Neuronal stem cell (in vitro differentiated cells): ENCODE measurements at regions not wholly inside any gene's neighbourhood (a gene's known extent, or its start where the extent isn't known, plus 50 kb on each side); places are given as distances from the start of the nearest gene placed in this dataset.

Source experiments
- DNase-seq: peaks from one replicate; pipeline ENCODE4 v3.0.0-alpha.2; 2013; ENCODE audit warnings: low spot score
- H2AFZ ChIP-seq: one replicate; pipeline ENCODE4 v1.6.1; 2013; ENCODE audit warnings: mild to moderate bottlenecking, low read length, inconsistent platforms
- H2AK5ac ChIP-seq: 2 replicates; pipeline ENCODE4 v1.6.1; 2013; ENCODE audit warnings: low read depth, mild to moderate bottlenecking, inconsistent platforms, low read length, moderate library complexity, mixed read lengths
- H2BK120ac ChIP-seq: 2 replicates; pipeline ENCODE4 v1.6.1; 2013; ENCODE audit warnings: low read depth, mild to moderate bottlenecking, inconsistent platforms, low read length, moderate library complexity, mixed read lengths
- H2BK12ac ChIP-seq: one replicate; pipeline ENCODE4 v1.6.1; 2013; ENCODE audit warnings: low read length, inconsistent platforms
- H2BK15ac ChIP-seq: 2 replicates; pipeline ENCODE4 v1.6.1; 2013; ENCODE audit warnings: mild to moderate bottlenecking, low read length, inconsistent platforms, mixed read lengths
- H2BK5ac ChIP-seq: one replicate; pipeline ENCODE4 v1.6.1; 2013; ENCODE audit warnings: inconsistent platforms, mild to moderate bottlenecking, low read length, moderate library complexity
- H3K14ac ChIP-seq: one replicate; pipeline ENCODE4 v1.6.1; 2013; ENCODE audit warnings: low read length, inconsistent platforms
- H3K18ac ChIP-seq: 2 replicates; pipeline ENCODE4 v1.6.1; 2013; ENCODE audit warnings: low read length, inconsistent platforms
- H3K23ac ChIP-seq: 2 replicates; pipeline ENCODE4 v1.6.1; 2013; ENCODE audit warnings: low read depth, mild to moderate bottlenecking, mixed read lengths, low read length, inconsistent platforms; ENCODE audit not compliant: poor library complexity
- H3K27ac ChIP-seq: replicated peaks from 3 replicates; pipeline ENCODE4 v1.5.1; 2013; ENCODE audit warnings: low read length, inconsistent platforms
- H3K27me3 ChIP-seq, 3 experiments: 2 replicates each; pipeline ENCODE4 v1.6.1; 2013; ENCODE audit warnings: low read length in 3 of 3, mild to moderate bottlenecking in 2 of 3, inconsistent platforms in 1 of 3, low read depth in 1 of 3, mixed read lengths in 1 of 3, moderate library complexity in 1 of 3; ENCODE audit not compliant: control insufficient read depth in 3 of 3, insufficient read depth in 3 of 3
- H3K36me3 ChIP-seq, 2 donors: replicated peaks in 1 of 2; 2 replicates each; pipeline ENCODE4 v1.6.1; 2013; ENCODE audit warnings: low read length in 2 of 2; ENCODE audit not compliant: control insufficient read depth in 2 of 2, insufficient read depth in 2 of 2
- H3K4ac ChIP-seq: 2 replicates; pipeline ENCODE4 v1.6.1; 2013; ENCODE audit warnings: inconsistent platforms, mild to moderate bottlenecking, low read length, moderate library complexity
- H3K4me1 ChIP-seq, 2 donors: 1 replicate in 1 of 2; 2 replicates in 1 of 2; pipeline ENCODE4 v1.6.1; 2013; ENCODE audit warnings: low read length in 2 of 2, low read depth in 1 of 2; ENCODE audit not compliant: control insufficient read depth in 2 of 2, insufficient read depth in 1 of 2
- H3K4me2 ChIP-seq: one replicate; pipeline ENCODE4 v1.6.1; 2013; ENCODE audit warnings: mild to moderate bottlenecking, low read length, inconsistent platforms; ENCODE audit not compliant: insufficient read depth, poor library complexity, severe bottlenecking
- H3K4me3 ChIP-seq, 2 donors: 2 replicates each; pipeline ENCODE4 v1.5.1; 2013; ENCODE audit warnings: low read length in 2 of 2, mild to moderate bottlenecking in 2 of 2, inconsistent platforms in 1 of 2, moderate library complexity in 1 of 2
- H3K79me1 ChIP-seq: one replicate; pipeline ENCODE4 v1.6.1; 2013; ENCODE audit warnings: low read depth, mild to moderate bottlenecking, inconsistent platforms, low read length, moderate library complexity
- H3K9ac ChIP-seq: one replicate; pipeline ENCODE4 v1.6.1; 2013; ENCODE audit warnings: mild to moderate bottlenecking, low read depth, low read length, inconsistent platforms; ENCODE audit not compliant: poor library complexity
- H3K9me3 ChIP-seq, 2 donors: replicated peaks in 1 of 2; 2 replicates each; pipeline versions ENCODE3 to v1.6.1; 2013; ENCODE audit warnings: low read length in 2 of 2, mild to moderate bottlenecking in 2 of 2, inconsistent platforms in 1 of 2, low read depth in 1 of 2, mixed read lengths in 1 of 2, moderate library complexity in 1 of 2; ENCODE audit not compliant: control insufficient read depth in 2 of 2, insufficient read depth in 1 of 2
- H4K8ac ChIP-seq: one replicate; pipeline ENCODE4 v1.6.1; 2013; ENCODE audit warnings: low read depth, mild to moderate bottlenecking, inconsistent platforms, low read length, moderate library complexity
- H4K91ac ChIP-seq: one replicate; pipeline ENCODE4 v1.6.1; 2013; ENCODE audit warnings: low read length, low read depth, mild to moderate bottlenecking, inconsistent platforms; ENCODE audit not compliant: poor library complexity
- WGBS, 2 donors: extraction: QIAGEN DNeasy Blood & Tissue Kit; methylation state at CpG; one replicate each; pipeline ENCODE4 v1.1.7; 2013; ENCODE audit warnings: missing lambda C conversion rate in 2 of 2, mixed read lengths in 1 of 2; ENCODE audit not compliant: insufficient read length in 2 of 2, insufficient replicate concordance in 1 of 2; ENCODE audit errors: extremely low coverage in 2 of 2; 5-methylcytosine and 5-hydroxymethylcytosine counted together

DNA sequence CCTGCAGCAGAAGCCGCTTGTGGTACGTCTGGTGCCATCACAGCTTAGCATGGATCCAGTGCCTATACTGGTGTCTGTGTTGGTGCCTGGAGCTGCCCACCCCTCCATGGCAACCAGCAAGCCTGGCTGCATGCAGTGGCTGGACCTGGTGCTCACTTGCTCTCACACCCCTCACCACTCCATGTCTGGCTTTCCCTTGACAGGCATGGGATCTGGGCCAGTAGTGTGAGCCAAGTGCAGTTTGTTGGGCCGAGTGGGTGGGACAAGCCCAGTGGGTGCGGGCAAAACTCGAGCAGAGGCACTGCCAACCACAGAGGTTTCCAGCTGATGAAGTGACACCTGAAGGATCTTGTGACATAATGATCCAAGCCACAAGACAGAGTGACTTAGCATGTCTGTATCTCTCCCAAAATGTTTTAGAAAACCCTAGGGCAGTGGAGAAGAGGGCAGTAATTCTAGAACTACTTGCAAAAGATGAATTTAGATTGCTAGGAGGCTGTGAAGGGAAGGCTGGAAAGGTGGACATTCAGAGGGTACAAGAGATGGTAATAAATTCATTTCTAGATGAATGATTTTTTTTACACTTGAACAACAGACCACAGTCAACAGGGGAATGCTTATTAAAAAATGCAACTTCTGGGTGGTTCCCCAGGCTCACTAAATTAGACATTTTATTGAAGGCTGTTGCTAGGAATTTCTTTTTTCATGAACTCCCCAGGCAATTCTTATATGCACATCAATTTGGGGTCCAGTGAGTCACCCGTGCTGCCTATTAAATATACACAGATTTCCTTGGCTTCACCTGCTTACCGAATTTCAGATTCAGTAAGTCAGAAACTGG, 660.3 kb downstream of the TLR4 start:
- H3K27ac ChIP-seq: no peak overlapping the region
- no peak overlapping the region for H3K4ac ChIP-seq
- H3K27me3 ChIP-seq: no peaks in the 10 kb centered on the region
- no peak overlapping the region for H3K4me2 ChIP-seq
- no peak overlapping the region for H2BK120ac ChIP-seq
- H4K8ac ChIP-seq: peak overlapping the region; percentile 78
- H3K18ac ChIP-seq: peak overlapping the region; percentile 80
- peaks cover 0 to 3% of the 10 kb centered on the region in 2 donors for H3K4me1 ChIP-seq
- no peak overlapping the region for H4K91ac ChIP-seq
- H2BK5ac ChIP-seq: no peak overlapping the region
- H3K79me1 ChIP-seq: no peaks in the 10 kb centered on the region
- H3K36me3 ChIP-seq: no peaks in the 10 kb centered on the region
- no peak overlapping the region for H3K4me3 ChIP-seq
- WGBS, 2 donors: no CpG with 5 or more reads among the region's 7 CpGs
- no peak overlapping the region for H3K9ac ChIP-seq
- H3K9me3 ChIP-seq: peaks cover 0 to 2% of the 10 kb centered on the region in 2 donors
- peak overlapping the region; percentile 87 for H3K14ac ChIP-seq
- no peak overlapping the region for H2BK15ac ChIP-seq
- H2AK5ac ChIP-seq: no peak overlapping the region
- H2BK12ac ChIP-seq: peak overlapping the region; percentile 91
- H3K23ac ChIP-seq: no peak overlapping the region
- H2AFZ ChIP-seq: no peak overlapping the region
- DNase-seq: no peak

DNA sequence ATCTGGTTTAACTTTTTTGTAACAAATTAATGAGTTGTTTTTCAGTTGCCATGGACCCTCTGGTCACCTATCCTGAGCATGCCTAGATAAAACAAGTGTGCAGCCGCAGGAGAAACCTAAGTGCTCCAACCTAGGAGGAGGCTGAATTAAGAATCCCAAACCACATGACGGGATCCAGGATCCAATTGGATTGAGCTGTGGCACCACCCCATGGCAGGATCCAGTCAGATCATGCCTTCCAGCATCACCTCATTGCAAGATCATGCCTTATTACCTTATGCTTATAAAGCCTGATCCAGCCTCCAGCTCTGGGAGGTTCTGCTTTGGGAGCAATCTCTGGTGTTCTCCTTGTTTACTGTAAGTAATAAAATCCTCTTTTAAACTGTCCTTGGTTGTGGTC, 662.0 kb downstream of the TLR4 start:
- H3K9ac ChIP-seq: no peak overlapping the region
- no peak overlapping the region for H4K91ac ChIP-seq

DNA sequence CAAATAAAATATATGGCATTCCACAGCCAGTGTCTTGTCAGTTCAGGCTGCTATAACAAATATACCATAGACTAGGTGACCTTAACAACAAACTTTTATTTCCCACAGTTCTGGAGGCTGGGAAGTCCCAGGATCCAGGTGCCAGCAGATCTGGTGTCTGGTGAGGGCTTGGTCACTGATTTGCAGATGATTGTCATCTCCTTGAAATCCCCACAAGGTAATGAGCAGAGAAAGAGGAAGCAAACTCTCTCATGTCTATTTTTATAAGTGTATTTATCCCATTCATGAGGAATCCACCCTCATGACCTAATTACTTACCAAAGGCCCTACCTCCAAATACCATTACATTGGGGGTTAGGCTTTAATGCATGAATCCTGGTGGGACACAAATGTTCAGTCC, 663.2 kb downstream of the TLR4 start:
- no peak overlapping the region for H3K4me2 ChIP-seq
- H2BK12ac ChIP-seq: no peak overlapping the region
- no peaks in the 10 kb centered on the region for H3K27me3 ChIP-seq
- no peak overlapping the region for H2BK120ac ChIP-seq
- peaks cover 0 to 2% of the 10 kb centered on the region in 2 donors for H3K9me3 ChIP-seq
- DNase-seq: no peak
- H3K27ac ChIP-seq: no peak overlapping the region
- no peak overlapping the region for H2BK15ac ChIP-seq
- no peaks in the 10 kb centered on the region for H3K79me1 ChIP-seq
- no peak overlapping the region for H2AK5ac ChIP-seq
- peaks cover 0 to 3% of the 10 kb centered on the region in 2 donors for H3K4me1 ChIP-seq
- no peak overlapping the region for H3K14ac ChIP-seq
- H3K4ac ChIP-seq: no peak overlapping the region
- H2AFZ ChIP-seq: no peak overlapping the region
- no peak overlapping the region for H3K23ac ChIP-seq
- no peak overlapping the region for H3K9ac ChIP-seq
- no peak overlapping the region for H3K18ac ChIP-seq
- no peak overlapping the region for H4K91ac ChIP-seq
- H2BK5ac ChIP-seq: no peak overlapping the region
- H4K8ac ChIP-seq: no peak overlapping the region
- H3K36me3 ChIP-seq: no peaks in the 10 kb centered on the region
- no peak overlapping the region for H3K4me3 ChIP-seq

More for the DNA sequence above, 662.0 kb downstream of the TLR4 start:
- no peak overlapping the region for H3K27ac ChIP-seq
- no peaks in the 10 kb centered on the region for H3K79me1 ChIP-seq
- H3K4ac ChIP-seq: no peak overlapping the region
- DNase-seq: no peak
- no peak overlapping the region for H2AFZ ChIP-seq
- no CpG with 5 or more reads among the region's 2 CpGs for WGBS, 2 donors
- no peak overlapping the region for H3K4me3 ChIP-seq
- no peak overlapping the region for H4K8ac ChIP-seq
- peaks cover 0 to 2% of the 10 kb centered on the region in 2 donors for H3K9me3 ChIP-seq
- no peaks in the 10 kb centered on the region for H3K27me3 ChIP-seq
- H3K4me1 ChIP-seq: peaks cover 0 to 3% of the 10 kb centered on the region in 2 donors
- no peak overlapping the region for H2AK5ac ChIP-seq
- H2BK5ac ChIP-seq: no peak overlapping the region
- no peak overlapping the region for H3K4me2 ChIP-seq
- H3K18ac ChIP-seq: no peak overlapping the region
- no peak overlapping the region for H3K23ac ChIP-seq
- no peaks in the 10 kb centered on the region for H3K36me3 ChIP-seq
- H2BK120ac ChIP-seq: no peak overlapping the region
- H3K14ac ChIP-seq: no peak overlapping the region
- H2BK15ac ChIP-seq: no peak overlapping the region
- no peak overlapping the region for H2BK12ac ChIP-seq

DNA sequence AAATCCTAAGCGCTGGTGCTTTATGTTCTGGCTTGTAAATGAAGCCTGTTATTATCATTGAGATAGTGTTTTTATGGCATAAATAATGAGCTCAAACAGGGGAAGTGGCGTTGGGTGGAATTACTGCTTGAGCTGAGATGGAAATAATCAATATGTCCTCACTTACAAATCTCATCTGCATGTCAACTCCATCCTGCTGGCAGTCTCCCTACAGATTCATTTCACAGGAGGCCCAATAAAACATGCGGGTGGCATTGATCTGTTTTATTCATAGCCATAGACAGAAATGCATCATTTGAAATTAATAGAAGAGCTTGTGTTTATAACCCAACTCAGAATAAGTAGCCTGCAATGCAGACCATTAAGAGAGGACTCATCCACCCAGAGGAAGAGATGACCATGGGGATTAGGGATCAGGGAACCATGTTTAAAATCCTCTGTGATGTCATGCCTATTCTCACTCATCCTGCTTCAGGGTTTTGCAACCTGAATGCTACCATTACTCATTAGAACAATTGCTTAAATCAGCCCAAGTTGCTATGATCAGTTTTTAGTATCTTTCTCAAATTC, 680.4 kb downstream of the TLR4 start:
- Histone ChIP-seq H2BK15ac (no peak overlapping the region), H3K4me1 (no peaks in the 10 kb centered on the region), H3K4me3 (no peak overlapping the region), H2AFZ (no peak overlapping the region), H4K91ac (no peak overlapping the region), H3K23ac (no peak overlapping the region), H2AK5ac (no peak overlapping the region), H3K79me1 (no peaks in the 10 kb centered on the region), H2BK5ac (no peak overlapping the region), H2BK120ac (no peak overlapping the region), H3K9ac (no peak overlapping the region), H4K8ac (no peak overlapping the region), H3K27ac (no peak overlapping the region), H3K36me3 (no peaks in the 10 kb centered on the region), H3K4me2 (no peak overlapping the region), H3K27me3 (no peaks in the 10 kb centered on the region), H2BK12ac (no peak overlapping the region), H3K14ac (no peak overlapping the region), H3K9me3 (no peaks in the 10 kb centered on the region), H3K18ac (no peak overlapping the region), H3K4ac (no peak overlapping the region)
- no peak for DNase-seq
- no CpG with 5 or more reads among the region's 3 CpGs for WGBS, 2 donors
